CD4-positive, alpha-beta T cell treated with Interleukin-15 for 4 hours (primary cell): ENCODE measurements at regions not wholly inside any gene's neighbourhood (a gene's known extent, or its start where the extent isn't known, plus 50 kb on each side); places are given as distances from the start of the nearest gene placed in this dataset.

ENCODE experiments used
- DNase-seq: peaks from one replicate; pipeline ENCODE4 v3.0.0-alpha.2; 2020; ENCODE audit warnings: low spot score

GRCh38 chr4:89363786-89364185 is 56.2 kb upstream of the GPRIN3 start:
- DNase-seq: no peak

DNA sequence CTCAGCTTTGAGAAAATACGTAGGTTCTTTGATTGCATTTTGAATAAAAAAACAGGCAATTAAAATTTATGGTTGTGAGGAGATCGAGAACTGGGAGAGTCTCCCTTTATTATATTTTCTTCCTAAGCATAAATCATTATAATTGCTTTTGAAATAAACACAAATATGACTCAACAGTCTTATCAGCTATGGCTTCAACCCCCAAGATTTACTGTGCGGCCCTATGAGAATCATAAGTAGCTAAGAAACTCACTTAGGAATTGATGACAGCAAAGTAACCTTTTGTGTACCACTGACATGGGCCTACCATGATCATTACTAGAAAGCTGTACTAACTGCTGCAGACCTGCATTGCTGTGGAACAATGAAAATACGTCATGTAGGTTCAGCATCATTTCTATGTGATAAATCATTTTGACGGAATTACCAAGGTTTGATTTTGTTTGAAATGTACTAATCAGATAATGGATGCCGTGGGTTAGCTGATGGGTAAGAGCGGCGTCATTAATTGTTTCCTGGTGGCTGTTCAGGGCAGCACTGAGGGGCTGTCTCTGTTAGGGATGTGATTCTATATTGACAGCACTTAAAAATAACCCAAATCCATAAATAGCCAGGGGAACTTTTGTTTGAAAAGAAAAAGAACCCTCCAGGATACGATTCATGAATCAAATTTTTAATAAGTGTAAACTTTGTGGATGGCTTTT is 51.5 kb upstream of the GPRIN3 start:
- DNase-seq: no peak

DNA sequence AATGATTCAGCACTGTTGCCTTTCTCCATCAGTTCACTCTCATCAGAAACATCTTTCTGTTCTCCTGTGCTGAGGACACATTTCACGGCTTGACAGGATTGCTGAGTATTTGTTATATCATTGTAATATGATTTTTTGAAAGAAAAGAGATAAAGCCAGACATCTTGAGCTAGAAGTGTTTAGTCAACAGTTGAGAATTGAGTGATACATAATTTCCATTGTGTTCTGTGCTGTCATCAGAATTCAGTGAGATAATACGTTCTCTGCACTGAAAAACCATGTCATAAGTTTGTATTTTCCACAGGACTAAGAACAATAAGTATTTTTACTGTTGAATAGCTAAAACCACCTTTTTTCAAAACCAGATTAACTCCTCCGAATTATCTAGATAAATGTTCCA is 50.2 kb upstream of the GPRIN3 start:
- no peak for DNase-seq
